ENCODE measurements at regions not wholly inside any gene's neighbourhood (a gene's known extent, or its start where the extent isn't known, plus 50 kb on each side); places are given as distances from the start of the nearest gene placed in this dataset.

- no peak for TF ChIP-seq HOXA7 (CRISPR knock-in tag; IDR thresholded peaks at IDR 0.05; ENCODE audit: borderline replicate concordance)
- TF ChIP-seq SP3 (tag by site-specific recombination; IDR thresholded peaks at IDR 0.05) = no peak
- no peak for TF ChIP-seq KLF10 (tag by site-specific recombination; IDR thresholded peaks at IDR 0.05)
- TF ChIP-seq, protein P1, sequence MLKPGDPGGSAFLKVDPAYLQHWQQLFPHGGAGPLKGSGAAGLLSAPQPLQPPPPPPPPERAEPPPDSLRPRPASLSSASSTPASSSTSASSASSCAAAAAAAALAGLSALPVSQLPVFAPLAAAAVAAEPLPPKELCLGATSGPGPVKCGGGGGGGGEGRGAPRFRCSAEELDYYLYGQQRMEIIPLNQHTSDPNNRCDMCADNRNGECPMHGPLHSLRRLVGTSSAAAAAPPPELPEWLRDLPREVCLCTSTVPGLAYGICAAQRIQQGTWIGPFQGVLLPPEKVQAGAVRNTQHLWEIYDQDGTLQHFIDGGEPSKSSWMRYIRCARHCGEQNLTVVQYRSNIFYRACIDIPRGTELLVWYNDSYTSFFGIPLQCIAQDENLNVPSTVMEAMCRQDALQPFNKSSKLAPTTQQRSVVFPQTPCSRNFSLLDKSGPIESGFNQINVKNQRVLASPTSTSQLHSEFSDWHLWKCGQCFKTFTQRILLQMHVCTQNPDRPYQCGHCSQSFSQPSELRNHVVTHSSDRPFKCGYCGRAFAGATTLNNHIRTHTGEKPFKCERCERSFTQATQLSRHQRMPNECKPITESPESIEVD (tag by site-specific recombination; IDR thresholded peaks at IDR 0.05) = no peak
- TF ChIP-seq ATF2 (tag by site-specific recombination; IDR thresholded peaks at IDR 0.05; ENCODE audit: low read depth) = no peak
- TF ChIP-seq PRDM10 (tag by site-specific recombination; IDR thresholded peaks at IDR 0.05) = no peak
- TF ChIP-seq, protein P2, sequence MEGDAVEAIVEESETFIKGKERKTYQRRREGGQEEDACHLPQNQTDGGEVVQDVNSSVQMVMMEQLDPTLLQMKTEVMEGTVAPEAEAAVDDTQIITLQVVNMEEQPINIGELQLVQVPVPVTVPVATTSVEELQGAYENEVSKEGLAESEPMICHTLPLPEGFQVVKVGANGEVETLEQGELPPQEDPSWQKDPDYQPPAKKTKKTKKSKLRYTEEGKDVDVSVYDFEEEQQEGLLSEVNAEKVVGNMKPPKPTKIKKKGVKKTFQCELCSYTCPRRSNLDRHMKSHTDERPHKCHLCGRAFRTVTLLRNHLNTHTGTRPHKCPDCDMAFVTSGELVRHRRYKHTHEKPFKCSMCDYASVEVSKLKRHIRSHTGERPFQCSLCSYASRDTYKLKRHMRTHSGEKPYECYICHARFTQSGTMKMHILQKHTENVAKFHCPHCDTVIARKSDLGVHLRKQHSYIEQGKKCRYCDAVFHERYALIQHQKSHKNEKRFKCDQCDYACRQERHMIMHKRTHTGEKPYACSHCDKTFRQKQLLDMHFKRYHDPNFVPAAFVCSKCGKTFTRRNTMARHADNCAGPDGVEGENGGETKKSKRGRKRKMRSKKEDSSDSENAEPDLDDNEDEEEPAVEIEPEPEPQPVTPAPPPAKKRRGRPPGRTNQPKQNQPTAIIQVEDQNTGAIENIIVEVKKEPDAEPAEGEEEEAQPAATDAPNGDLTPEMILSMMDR (tag by site-specific recombination; IDR thresholded peaks at IDR 0.05) = no peak
- TF ChIP-seq ZNF132 (tag by site-specific recombination; IDR thresholded peaks at IDR 0.05; ENCODE audit: borderline replicate concordance) = no peak
Observed at GRCh38 chr20:40006168-40006860, 682.7 kb downstream of the MAFB start.

Data from HEK293 (cell line).